ENCODE measurements at regions not wholly inside any gene's neighbourhood (a gene's known extent, or its start where the extent isn't known, plus 50 kb on each side); places are given as distances from the start of the nearest gene placed in this dataset.

DNA sequence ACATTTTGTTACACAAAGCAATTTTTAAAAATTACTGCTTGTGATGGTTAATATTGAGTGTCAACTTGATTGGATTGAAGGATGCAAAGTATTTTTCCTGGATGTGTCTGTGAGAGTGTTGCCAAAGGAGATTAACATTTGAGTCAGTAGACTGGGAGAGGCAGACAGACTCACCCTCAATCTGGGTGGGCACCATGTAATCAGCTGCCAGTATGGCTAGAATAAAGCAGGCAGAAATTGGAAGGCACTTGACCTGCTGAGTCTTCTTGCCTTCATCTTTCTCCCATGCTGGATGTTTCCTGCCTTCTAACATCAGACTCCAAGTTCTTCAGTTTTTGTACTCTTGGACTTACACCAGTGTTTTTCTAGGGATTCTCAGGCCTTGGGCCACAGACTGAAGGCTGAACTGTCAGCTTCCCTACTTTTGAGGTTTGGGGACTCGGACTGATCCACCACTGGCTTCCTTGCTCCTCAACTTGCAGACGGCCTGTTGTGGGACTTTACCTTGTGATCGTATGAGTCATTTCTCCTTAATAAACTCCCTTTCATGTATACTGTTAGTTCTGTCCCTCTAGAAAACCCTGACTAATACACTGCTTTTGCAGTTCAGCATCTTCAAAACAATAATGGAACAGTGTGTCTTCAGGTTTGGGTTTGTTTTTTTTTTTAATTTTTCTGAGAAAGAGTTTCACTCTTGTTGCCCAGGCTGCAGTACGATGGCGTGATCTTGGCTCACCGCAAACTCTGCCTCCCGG, 244.1 kb upstream of the SEMA3C start:
- ATAC-seq: no peak
- CTCF ChIA-PET: no interaction called here

More for the DNA sequence above, 244.1 kb upstream of the SEMA3C start:
- TF ChIP-seq JUN (CRISPR knock-in tag; IDR thresholded peaks at IDR 0.05) (no peak), IRF2 (CRISPR knock-in tag; IDR thresholded peaks at IDR 0.05; ENCODE audit: borderline replicate concordance, low read depth) (no peak), ZNF138 (CRISPR knock-in tag; conservative IDR thresholded peaks at IDR 0.05) (no peak), FOXJ3 (CRISPR knock-in tag; IDR thresholded peaks at IDR 0.05; ENCODE audit: borderline replicate concordance) (no peak), NFATC4 (CRISPR knock-in tag; IDR thresholded peaks at IDR 0.05) (no peak), SOX15 (CRISPR knock-in tag; IDR thresholded peaks at IDR 0.05) (no peak), ZBTB21 (CRISPR knock-in tag; IDR thresholded peaks at IDR 0.05; ENCODE audit: borderline replicate concordance) (no peak), CBFB (CRISPR knock-in tag; IDR thresholded peaks at IDR 0.05; ENCODE audit: low read depth) (no peak), EMX1 (CRISPR knock-in tag; IDR thresholded peaks at IDR 0.05) (no peak)
- TF ChIP-seq, protein P1, sequence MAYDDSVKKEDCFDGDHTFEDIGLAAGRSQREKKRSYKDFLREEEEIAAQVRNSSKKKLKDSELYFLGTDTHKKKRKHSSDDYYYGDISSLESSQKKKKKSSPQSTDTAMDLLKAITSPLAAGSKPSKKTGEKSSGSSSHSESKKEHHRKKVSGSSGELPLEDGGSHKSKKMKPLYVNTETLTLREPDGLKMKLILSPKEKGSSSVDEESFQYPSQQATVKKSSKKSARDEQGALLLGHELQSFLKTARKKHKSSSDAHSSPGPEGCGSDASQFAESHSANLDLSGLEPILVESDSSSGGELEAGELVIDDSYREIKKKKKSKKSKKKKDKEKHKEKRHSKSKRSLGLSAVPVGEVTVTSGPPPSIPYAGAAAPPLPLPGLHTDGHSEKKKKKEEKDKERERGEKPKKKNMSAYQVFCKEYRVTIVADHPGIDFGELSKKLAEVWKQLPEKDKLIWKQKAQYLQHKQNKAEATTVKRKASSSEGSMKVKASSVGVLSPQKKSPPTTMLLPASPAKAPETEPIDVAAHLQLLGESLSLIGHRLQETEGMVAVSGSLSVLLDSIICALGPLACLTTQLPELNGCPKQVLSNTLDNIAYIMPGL (CRISPR knock-in tag; IDR thresholded peaks at IDR 0.05): no peak
- TF ChIP-seq, protein P2, sequence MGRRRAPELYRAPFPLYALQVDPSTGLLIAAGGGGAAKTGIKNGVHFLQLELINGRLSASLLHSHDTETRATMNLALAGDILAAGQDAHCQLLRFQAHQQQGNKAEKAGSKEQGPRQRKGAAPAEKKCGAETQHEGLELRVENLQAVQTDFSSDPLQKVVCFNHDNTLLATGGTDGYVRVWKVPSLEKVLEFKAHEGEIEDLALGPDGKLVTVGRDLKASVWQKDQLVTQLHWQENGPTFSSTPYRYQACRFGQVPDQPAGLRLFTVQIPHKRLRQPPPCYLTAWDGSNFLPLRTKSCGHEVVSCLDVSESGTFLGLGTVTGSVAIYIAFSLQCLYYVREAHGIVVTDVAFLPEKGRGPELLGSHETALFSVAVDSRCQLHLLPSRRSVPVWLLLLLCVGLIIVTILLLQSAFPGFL (CRISPR knock-in tag; IDR thresholded peaks at IDR 0.05; ENCODE audit: borderline replicate concordance): no peak
- TF ChIP-seq, protein P3, sequence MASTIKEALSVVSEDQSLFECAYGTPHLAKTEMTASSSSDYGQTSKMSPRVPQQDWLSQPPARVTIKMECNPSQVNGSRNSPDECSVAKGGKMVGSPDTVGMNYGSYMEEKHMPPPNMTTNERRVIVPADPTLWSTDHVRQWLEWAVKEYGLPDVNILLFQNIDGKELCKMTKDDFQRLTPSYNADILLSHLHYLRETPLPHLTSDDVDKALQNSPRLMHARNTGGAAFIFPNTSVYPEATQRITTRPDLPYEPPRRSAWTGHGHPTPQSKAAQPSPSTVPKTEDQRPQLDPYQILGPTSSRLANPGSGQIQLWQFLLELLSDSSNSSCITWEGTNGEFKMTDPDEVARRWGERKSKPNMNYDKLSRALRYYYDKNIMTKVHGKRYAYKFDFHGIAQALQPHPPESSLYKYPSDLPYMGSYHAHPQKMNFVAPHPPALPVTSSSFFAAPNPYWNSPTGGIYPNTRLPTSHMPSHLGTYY (CRISPR knock-in tag; IDR thresholded peaks at IDR 0.05): no peak
- TF ChIP-seq, protein P4, sequence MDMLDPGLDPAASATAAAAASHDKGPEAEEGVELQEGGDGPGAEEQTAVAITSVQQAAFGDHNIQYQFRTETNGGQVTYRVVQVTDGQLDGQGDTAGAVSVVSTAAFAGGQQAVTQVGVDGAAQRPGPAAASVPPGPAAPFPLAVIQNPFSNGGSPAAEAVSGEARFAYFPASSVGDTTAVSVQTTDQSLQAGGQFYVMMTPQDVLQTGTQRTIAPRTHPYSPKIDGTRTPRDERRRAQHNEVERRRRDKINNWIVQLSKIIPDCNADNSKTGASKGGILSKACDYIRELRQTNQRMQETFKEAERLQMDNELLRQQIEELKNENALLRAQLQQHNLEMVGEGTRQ (CRISPR knock-in tag; IDR thresholded peaks at IDR 0.05): no peak
- TF ChIP-seq, protein P5, sequence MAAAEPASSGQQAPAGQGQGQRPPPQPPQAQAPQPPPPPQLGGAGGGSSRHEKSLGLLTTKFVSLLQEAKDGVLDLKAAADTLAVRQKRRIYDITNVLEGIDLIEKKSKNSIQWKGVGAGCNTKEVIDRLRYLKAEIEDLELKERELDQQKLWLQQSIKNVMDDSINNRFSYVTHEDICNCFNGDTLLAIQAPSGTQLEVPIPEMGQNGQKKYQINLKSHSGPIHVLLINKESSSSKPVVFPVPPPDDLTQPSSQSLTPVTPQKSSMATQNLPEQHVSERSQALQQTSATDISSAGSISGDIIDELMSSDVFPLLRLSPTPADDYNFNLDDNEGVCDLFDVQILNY (CRISPR knock-in tag; IDR thresholded peaks at IDR 0.05): no peak
- TF ChIP-seq, protein P6, sequence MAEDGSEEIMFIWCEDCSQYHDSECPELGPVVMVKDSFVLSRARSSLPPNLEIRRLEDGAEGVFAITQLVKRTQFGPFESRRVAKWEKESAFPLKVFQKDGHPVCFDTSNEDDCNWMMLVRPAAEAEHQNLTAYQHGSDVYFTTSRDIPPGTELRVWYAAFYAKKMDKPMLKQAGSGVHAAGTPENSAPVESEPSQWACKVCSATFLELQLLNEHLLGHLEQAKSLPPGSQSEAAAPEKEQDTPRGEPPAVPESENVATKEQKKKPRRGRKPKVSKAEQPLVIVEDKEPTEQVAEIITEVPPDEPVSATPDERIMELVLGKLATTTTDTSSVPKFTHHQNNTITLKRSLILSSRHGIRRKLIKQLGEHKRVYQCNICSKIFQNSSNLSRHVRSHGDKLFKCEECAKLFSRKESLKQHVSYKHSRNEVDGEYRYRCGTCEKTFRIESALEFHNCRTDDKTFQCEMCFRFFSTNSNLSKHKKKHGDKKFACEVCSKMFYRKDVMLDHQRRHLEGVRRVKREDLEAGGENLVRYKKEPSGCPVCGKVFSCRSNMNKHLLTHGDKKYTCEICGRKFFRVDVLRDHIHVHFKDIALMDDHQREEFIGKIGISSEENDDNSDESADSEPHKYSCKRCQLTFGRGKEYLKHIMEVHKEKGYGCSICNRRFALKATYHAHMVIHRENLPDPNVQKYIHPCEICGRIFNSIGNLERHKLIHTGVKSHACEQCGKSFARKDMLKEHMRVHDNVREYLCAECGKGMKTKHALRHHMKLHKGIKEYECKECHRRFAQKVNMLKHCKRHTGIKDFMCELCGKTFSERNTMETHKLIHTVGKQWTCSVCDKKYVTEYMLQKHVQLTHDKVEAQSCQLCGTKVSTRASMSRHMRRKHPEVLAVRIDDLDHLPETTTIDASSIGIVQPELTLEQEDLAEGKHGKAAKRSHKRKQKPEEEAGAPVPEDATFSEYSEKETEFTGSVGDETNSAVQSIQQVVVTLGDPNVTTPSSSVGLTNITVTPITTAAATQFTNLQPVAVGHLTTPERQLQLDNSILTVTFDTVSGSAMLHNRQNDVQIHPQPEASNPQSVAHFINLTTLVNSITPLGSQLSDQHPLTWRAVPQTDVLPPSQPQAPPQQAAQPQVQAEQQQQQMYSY (CRISPR knock-in tag; IDR thresholded peaks at IDR 0.05): no peak
- TF ChIP-seq, protein P7, sequence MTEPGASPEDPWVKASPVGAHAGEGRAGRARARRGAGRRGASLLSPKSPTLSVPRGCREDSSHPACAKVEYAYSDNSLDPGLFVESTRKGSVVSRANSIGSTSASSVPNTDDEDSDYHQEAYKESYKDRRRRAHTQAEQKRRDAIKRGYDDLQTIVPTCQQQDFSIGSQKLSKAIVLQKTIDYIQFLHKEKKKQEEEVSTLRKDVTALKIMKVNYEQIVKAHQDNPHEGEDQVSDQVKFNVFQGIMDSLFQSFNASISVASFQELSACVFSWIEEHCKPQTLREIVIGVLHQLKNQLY (CRISPR knock-in tag; IDR thresholded peaks at IDR 0.05): no peak
- TF ChIP-seq, protein P8, sequence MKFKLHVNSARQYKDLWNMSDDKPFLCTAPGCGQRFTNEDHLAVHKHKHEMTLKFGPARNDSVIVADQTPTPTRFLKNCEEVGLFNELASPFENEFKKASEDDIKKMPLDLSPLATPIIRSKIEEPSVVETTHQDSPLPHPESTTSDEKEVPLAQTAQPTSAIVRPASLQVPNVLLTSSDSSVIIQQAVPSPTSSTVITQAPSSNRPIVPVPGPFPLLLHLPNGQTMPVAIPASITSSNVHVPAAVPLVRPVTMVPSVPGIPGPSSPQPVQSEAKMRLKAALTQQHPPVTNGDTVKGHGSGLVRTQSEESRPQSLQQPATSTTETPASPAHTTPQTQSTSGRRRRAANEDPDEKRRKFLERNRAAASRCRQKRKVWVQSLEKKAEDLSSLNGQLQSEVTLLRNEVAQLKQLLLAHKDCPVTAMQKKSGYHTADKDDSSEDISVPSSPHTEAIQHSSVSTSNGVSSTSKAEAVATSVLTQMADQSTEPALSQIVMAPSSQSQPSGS (CRISPR knock-in tag; IDR thresholded peaks at IDR 0.05; ENCODE audit: borderline replicate concordance, low read depth): no peak
- TF ChIP-seq, protein P9, sequence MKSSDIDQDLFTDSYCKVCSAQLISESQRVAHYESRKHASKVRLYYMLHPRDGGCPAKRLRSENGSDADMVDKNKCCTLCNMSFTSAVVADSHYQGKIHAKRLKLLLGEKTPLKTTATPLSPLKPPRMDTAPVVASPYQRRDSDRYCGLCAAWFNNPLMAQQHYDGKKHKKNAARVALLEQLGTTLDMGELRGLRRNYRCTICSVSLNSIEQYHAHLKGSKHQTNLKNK (CRISPR knock-in tag; IDR thresholded peaks at IDR 0.05): no peak
- peaks cover 10% of the 10 kb centered on the region for H3K4me1 Mint-ChIP-seq
- no peak for DNase-seq (ENCODE audit: low spot score)
- H3K36me3 Mint-ChIP-seq: no peaks in the 10 kb centered on the region
- H3K27ac Mint-ChIP-seq: no peak overlapping the region
- POLR2A ChIA-PET: no interaction called here
- no peaks in the 10 kb centered on the region for H3K27me3 Mint-ChIP-seq (ENCODE audit: low read depth)
- H3K9me3 Mint-ChIP-seq: no peaks in the 10 kb centered on the region
- H3K4me3 Mint-ChIP-seq: no peak overlapping the region
